ENCODE measurements at regions not wholly inside any gene's neighbourhood (a gene's known extent, or its start where the extent isn't known, plus 50 kb on each side); places are given as distances from the start of the nearest gene placed in this dataset.

- Histone ChIP-seq H3K4me3 (ENCODE audit: low read length) (no peak overlapping the region), H3K27ac (ENCODE audit: low read length) (no peak overlapping the region), H3K36me3 (ENCODE audit: control insufficient read depth, insufficient read depth, low read length) (no peaks in the 10 kb centered on the region), H3K9me3 (ENCODE audit: control insufficient read depth, insufficient read depth, low read length) (peaks cover 15% of the 10 kb centered on the region), H3K4me1 (ENCODE audit: control insufficient read depth, insufficient read depth, low read length) (no peaks in the 10 kb centered on the region), H3K27me3 (ENCODE audit: control insufficient read depth, insufficient read depth, low read length) (no peaks in the 10 kb centered on the region)
- H3K27ac Mint-ChIP-seq: no peak overlapping the region
- no peaks in the 10 kb centered on the region for H3K4me1 Mint-ChIP-seq
- 69% methylated on average over 2 of the region's 2 CpGs for WGBS (ENCODE audit: insufficient coverage)
- H3K9me3 Mint-ChIP-seq: peaks cover 18 to 36% of the 10 kb centered on the region in 2 donors
- no peak for TF ChIP-seq CTCF (IDR thresholded peaks at IDR 0.05)
- no peak overlapping the region for H3K4me3 Mint-ChIP-seq
- intact Hi-C loops (cut with micrococcal nuclease): no loop called here
- DNase-seq (no peak), ATAC-seq (no peak)
- peaks cover 18% of the 10 kb centered on the region for H3K36me3 Mint-ChIP-seq
- no peaks in the 10 kb centered on the region for H3K27me3 Mint-ChIP-seq (ENCODE audit: low read depth in 2 of 2)
These were observed 1272.5 kb downstream of the OLFM4 start for GRCh38 chr13:54301085-54301484.

DNA sequence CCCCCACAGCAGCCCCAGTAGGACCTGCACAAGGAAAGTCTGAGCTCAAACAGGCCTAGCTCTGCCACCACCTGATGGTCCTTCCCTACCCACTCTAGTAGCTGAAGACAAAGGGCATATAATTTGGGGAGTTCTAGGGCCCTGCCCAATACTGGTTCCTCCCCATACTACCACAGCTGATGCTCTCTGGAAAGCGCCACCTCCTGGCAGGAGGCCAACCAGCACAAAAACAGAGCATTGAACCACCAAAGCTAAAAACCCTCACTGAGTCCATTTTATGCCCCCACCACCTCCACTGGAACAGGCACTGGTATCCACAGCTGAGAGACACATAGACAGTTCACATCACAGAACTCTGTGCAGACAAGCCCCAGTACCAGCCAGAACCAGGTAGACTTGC lies 1276.8 kb downstream of the OLFM4 start:
- H3K36me3 Mint-ChIP-seq: peaks cover 14% of the 10 kb centered on the region
- no peak for TF ChIP-seq CTCF (IDR thresholded peaks at IDR 0.05)
- no peak overlapping the region for H3K4me3 ChIP-seq (ENCODE audit: low read length)
- no peaks in the 10 kb centered on the region for H3K4me1 ChIP-seq (ENCODE audit: control insufficient read depth, insufficient read depth, low read length)
- H3K4me3 Mint-ChIP-seq: no peak overlapping the region
- H3K27ac Mint-ChIP-seq: no peak overlapping the region
- WGBS (ENCODE audit: insufficient coverage): 88% methylated on average over 1 of the region's 1 CpG
- peaks cover 15% of the 10 kb centered on the region for H3K9me3 ChIP-seq (ENCODE audit: control insufficient read depth, insufficient read depth, low read length)
- H3K36me3 ChIP-seq (ENCODE audit: control insufficient read depth, insufficient read depth, low read length): no peaks in the 10 kb centered on the region
- H3K27me3 ChIP-seq (ENCODE audit: control insufficient read depth, insufficient read depth, low read length): no peaks in the 10 kb centered on the region
- no peaks in the 10 kb centered on the region for H3K27me3 Mint-ChIP-seq (ENCODE audit: low read depth in 2 of 2)
- peaks cover 22 to 29% of the 10 kb centered on the region in 2 donors for H3K9me3 Mint-ChIP-seq
- DNase-seq (no peak), ATAC-seq (no peak)
- H3K4me1 Mint-ChIP-seq: no peaks in the 10 kb centered on the region
- intact Hi-C loops (cut with micrococcal nuclease): no loop called here
- no peak overlapping the region for H3K27ac ChIP-seq (ENCODE audit: low read length)

- no peaks in the 10 kb centered on the region for H3K4me1 ChIP-seq (ENCODE audit: control insufficient read depth, insufficient read depth, low read length)
- no peak for TF ChIP-seq CTCF (IDR thresholded peaks at IDR 0.05)
- no peaks in the 10 kb centered on the region for H3K36me3 Mint-ChIP-seq
- intact Hi-C loops (cut with micrococcal nuclease): no loop called here
- peaks cover 8% of the 10 kb centered on the region for H3K9me3 ChIP-seq (ENCODE audit: control insufficient read depth, insufficient read depth, low read length)
- 89% methylated on average over 16 of the region's 16 CpGs for WGBS (ENCODE audit: insufficient coverage)
- no peak overlapping the region for H3K27ac ChIP-seq (ENCODE audit: low read length)
- no peak overlapping the region for H3K4me3 Mint-ChIP-seq
- peaks cover 10 to 24% of the 10 kb centered on the region in 2 donors for H3K9me3 Mint-ChIP-seq
- no peaks in the 10 kb centered on the region for H3K36me3 ChIP-seq (ENCODE audit: control insufficient read depth, insufficient read depth, low read length)
- H3K4me1 Mint-ChIP-seq: no peaks in the 10 kb centered on the region
- ATAC-seq (no peak), DNase-seq (no peak)
- no peak overlapping the region for H3K27ac Mint-ChIP-seq
- H3K27me3 ChIP-seq (ENCODE audit: control insufficient read depth, insufficient read depth, low read length): no peaks in the 10 kb centered on the region
- no peak overlapping the region for H3K4me3 ChIP-seq (ENCODE audit: low read length)
- no peaks in the 10 kb centered on the region for H3K27me3 Mint-ChIP-seq (ENCODE audit: low read depth in 2 of 2)
These were observed 1284.3 kb downstream of the OLFM4 start for GRCh38 chr13:54312885-54313284.

DNA sequence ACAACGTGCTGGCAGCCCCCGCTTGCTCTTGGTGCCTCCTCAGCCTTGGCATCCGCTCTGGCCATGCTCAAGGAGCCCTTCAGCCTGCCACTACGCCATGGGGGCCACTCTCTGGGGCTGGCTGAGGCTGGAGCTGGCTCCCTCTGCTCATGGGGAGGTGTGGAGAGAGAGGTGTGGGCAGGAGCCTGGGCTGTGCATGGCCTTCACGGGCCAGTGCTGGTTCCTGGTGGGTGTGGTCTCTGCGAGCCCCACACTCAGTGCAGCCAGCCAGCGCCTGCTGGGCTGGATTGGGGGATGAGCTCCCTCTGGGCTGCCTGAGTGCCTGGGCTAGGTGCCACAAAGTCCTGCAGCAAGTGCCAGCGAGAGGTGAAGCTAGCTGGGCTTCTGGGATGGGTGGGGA lies 1289.1 kb downstream of the OLFM4 start:
- DNase-seq: no peak
- WGBS (ENCODE audit: insufficient coverage): 66% methylated on average over 8 of the region's 8 CpGs
- TF ChIP-seq CTCF (IDR thresholded peaks at IDR 0.05): no peak
- Histone ChIP-seq H3K36me3 (ENCODE audit: control insufficient read depth, insufficient read depth, low read length) (no peaks in the 10 kb centered on the region), H3K27me3 (ENCODE audit: control insufficient read depth, insufficient read depth, low read length) (no peaks in the 10 kb centered on the region), H3K9me3 (ENCODE audit: control insufficient read depth, insufficient read depth, low read length) (peaks cover 18% of the 10 kb centered on the region), H3K4me3 (ENCODE audit: low read length) (no peak overlapping the region), H3K4me1 (ENCODE audit: control insufficient read depth, insufficient read depth, low read length) (no peaks in the 10 kb centered on the region), H3K27ac (ENCODE audit: low read length) (no peak overlapping the region)
- Mint-ChIP-seq H3K27ac (no peak overlapping the region), H3K9me3 (peaks cover 11 to 29% of the 10 kb centered on the region in 2 donors), H3K4me3 (no peak overlapping the region), H3K4me1 (no peaks in the 10 kb centered on the region), H3K36me3 (peaks cover 2% of the 10 kb centered on the region), H3K27me3 (ENCODE audit: low read depth in 2 of 2) (no peaks in the 10 kb centered on the region)
- no peak for ATAC-seq
- intact Hi-C loops (cut with micrococcal nuclease): no loop called here
